HCT116 (cell line): ENCODE measurements at regions not wholly inside any gene's neighbourhood (a gene's known extent, or its start where the extent isn't known, plus 50 kb on each side); places are given as distances from the start of the nearest gene placed in this dataset.

Source experiments
- ATAC-seq: fragments of 200-7000 bp; cut with Tn5 transposase; 2 replicates; pipeline ENCODE4 v1.9.1; 2020; ENCODE audit warnings: mild to moderate bottlenecking, moderate library complexity
- BruUV-seq: library from RNA; stranded (reverse); fragments of 400-500 nt; replicated peaks from 2 replicates; lab custom pipeline; 2021; lab: Mats Ljungman, UMichigan
- CTCF ChIA-PET: fragments of 300-600 bp; sonication (Branson Sonifier 250); formaldehyde crosslinking; loops from one replicate; lab custom pipeline; 2021; ENCODE audit warnings: antibody characterized with exemption; lab: Charles Lee
- POLR2A ChIA-PET: fragments of 300-600, 350-600 bp; sonication (Branson Sonifier 250); formaldehyde crosslinking; loops from one replicate; lab custom pipeline; 2021; ENCODE audit warnings: antibody characterized with exemption; lab: Charles Lee
- RAD21 ChIA-PET, 2 experiments: fragments of 300-600 bp; sonication (Branson Sonifier 250); formaldehyde crosslinking; loops; one replicate each; lab custom pipeline; 2023; ENCODE audit warnings: low total read pairs in 2 of 2; ENCODE audit not compliant: uncharacterized antibody in 2 of 2, unreplicated experiment in 2 of 2, low non-redundant PET in 1 of 2; lab: Charles Lee
- DNase-seq: peaks from one replicate; pipeline ENCODE4 v3.0.0-alpha.2; 2010; ENCODE audit warnings: low read depth, low spot score
- H2AFZ ChIP-seq: fragments of 200-600 bp; shearing (Covaris generic), sonication (generic); 2 replicates; pipeline ENCODE4 v1.6.1; 2017; ENCODE audit warnings: low read depth, mixed run types, mixed read lengths, antibody characterized with exemption, low read length; ENCODE audit not compliant: poor library complexity, severe bottlenecking
- H3K27ac ChIP-seq: 2 replicates; pipeline ENCODE4 v1.5.1; 2012; ENCODE audit warnings: low read depth, low read length
- H3K27me3 ChIP-seq: fragments of 200-600 bp; sonication (generic); 2 replicates; pipeline ENCODE4 v1.6.1; 2016; ENCODE audit warnings: mixed run types, low read length, mixed read lengths; ENCODE audit not compliant: insufficient read depth
- H3K36me3 ChIP-seq, 2 experiments: fragments of 200-500 bp in 1 of 2; fragments of 200-600 bp in 1 of 2; sonication (Bioruptor generic) in 1 of 2; sonication (generic) in 1 of 2; 2 replicates each; pipeline versions ENCODE4 v1.5.1 to v1.6.1; 2014 to 2016; ENCODE audit warnings: low read length in 2 of 2, inconsistent platforms in 1 of 2, mixed read lengths in 1 of 2, mixed run types in 1 of 2; ENCODE audit not compliant: insufficient read depth in 2 of 2, control insufficient read depth in 1 of 2
- H3K4me1 ChIP-seq, 2 experiments: fragments of 200-600 bp in 1 of 2; sonication (generic) in 1 of 2; 2 replicates each; pipeline versions ENCODE4 v1.5.1 to v1.6.1; 2012 to 2017; ENCODE audit warnings: low read length in 2 of 2, inconsistent platforms in 1 of 2, mild to moderate bottlenecking in 1 of 2, mixed read lengths in 1 of 2, mixed run types in 1 of 2, moderate library complexity in 1 of 2; ENCODE audit not compliant: insufficient read depth in 2 of 2, control insufficient read depth in 1 of 2
- H3K4me2 ChIP-seq: fragments of 200-600 bp; sonication (generic); 2 replicates; pipeline ENCODE4 v1.6.1; 2017; ENCODE audit warnings: mixed run types, low read length, mixed read lengths
- H3K4me3 ChIP-seq, 2 experiments: fragments of 200-600 bp in 1 of 2; sonication (generic) in 1 of 2; replicated peaks in 1 of 2; 2 replicates each; pipeline ENCODE4 v1.5.1; 2011 to 2016; ENCODE audit warnings: low read length in 2 of 2, control low read depth in 1 of 2, low read depth in 1 of 2, mild to moderate bottlenecking in 1 of 2, mixed read lengths in 1 of 2, mixed run types in 1 of 2
- H3K79me2 ChIP-seq: fragments of 200-600 bp; sonication (generic); 2 replicates; pipeline ENCODE4 v1.6.1; 2017; ENCODE audit warnings: mild to moderate bottlenecking, mixed run types, low read length, moderate library complexity, mixed read lengths; ENCODE audit not compliant: insufficient read depth
- H3K9ac ChIP-seq: fragments of 200-600 bp; sonication (generic); 2 replicates; pipeline ENCODE4 v1.6.1; 2016; ENCODE audit warnings: low read length, mixed read lengths
- H3K9me2 ChIP-seq: fragments of 200-600 bp; sonication (generic), shearing (Covaris generic); 2 replicates; pipeline ENCODE4 v1.6.1; 2017; ENCODE audit warnings: mixed run types, mild to moderate bottlenecking, moderate library complexity; ENCODE audit not compliant: insufficient read depth
- H3K9me3 ChIP-seq, 2 experiments: fragments of 200-500 bp in 1 of 2; fragments of 200-600 bp in 1 of 2; sonication (Bioruptor generic) in 1 of 2; sonication (generic) in 1 of 2; 2 replicates each; pipeline ENCODE4 v1.6.1; 2014 to 2017; ENCODE audit warnings: low read length in 2 of 2, mixed read lengths in 2 of 2, inconsistent platforms in 1 of 2, low read depth in 1 of 2, mild to moderate bottlenecking in 1 of 2, mixed run types in 1 of 2, moderate library complexity in 1 of 2; ENCODE audit not compliant: control insufficient read depth in 1 of 2, insufficient read depth in 1 of 2
- H4K20me1 ChIP-seq: fragments of 200-600 bp; sonication (generic), shearing (Covaris generic); 2 replicates; pipeline ENCODE4 v1.6.1; 2017; ENCODE audit warnings: mixed run types, mild to moderate bottlenecking, moderate library complexity; ENCODE audit not compliant: insufficient read depth
- CBX3 ChIP-seq: IDR thresholded peaks from 2 replicates; pipeline ENCODE4 v1.6.1; 2012; ENCODE audit warnings: low read depth
- EGR1 ChIP-seq: IDR thresholded peaks from 2 replicates; pipeline ENCODE4 v1.6.1; 2012; ENCODE audit warnings: low read depth
- ELF1 ChIP-seq: IDR thresholded peaks from 2 replicates; pipeline ENCODE4 v1.6.1; 2012; ENCODE audit warnings: low read depth, borderline replicate concordance
- JUND ChIP-seq: IDR thresholded peaks from 2 replicates; pipeline ENCODE4 v1.6.1; 2012
- POLR2AphosphoS5 ChIP-seq: IDR thresholded peaks from 2 replicates; pipeline ENCODE4 v1.6.1; 2011; ENCODE audit warnings: mild to moderate bottlenecking, low read depth, low read length, moderate library complexity
- RAD21 ChIP-seq: IDR thresholded peaks from 2 replicates; pipeline ENCODE4 v1.6.1; 2012; ENCODE audit warnings: low read depth, mild to moderate bottlenecking
- SIN3A ChIP-seq: IDR thresholded peaks from 2 replicates; pipeline ENCODE4 v1.6.1; 2012; ENCODE audit warnings: low read depth
- SRF ChIP-seq: IDR thresholded peaks from 2 replicates; pipeline ENCODE4 v1.6.1; 2012; ENCODE audit warnings: low read depth
- YY1 ChIP-seq: IDR thresholded peaks from 2 replicates; pipeline ENCODE4 v1.6.1; 2011; ENCODE audit warnings: low read length, low read depth, moderate library complexity, mild to moderate bottlenecking; ENCODE audit not compliant: insufficient replicate concordance; ENCODE audit errors: extremely low read depth
- ZFX ChIP-seq: fragments of 450-650 bp; IDR thresholded peaks from 2 replicates; pipeline ENCODE4 v1.6.1; 2017
- ZNF274 ChIP-seq: fragments of 200-500 bp; sonication (Bioruptor generic); IDR thresholded peaks from 2 replicates; pipeline ENCODE4 v1.6.1; 2014; ENCODE audit warnings: mild to moderate bottlenecking, low read depth, low read length, inconsistent platforms
- intact Hi-C: fragments of 100-400 bp; cut with micrococcal nuclease; formaldehyde crosslinking; loops from 2 replicates; pipeline ENCODE4 v1.10.0; 2022
- TF ChIP-seq, protein P1 (sequence below): IDR thresholded peaks from 2 replicates; pipeline ENCODE4 v1.6.1; 2011; ENCODE audit warnings: mild to moderate bottlenecking, low read length, moderate library complexity; ENCODE audit not compliant: insufficient replicate concordance; ENCODE audit errors: extremely low read depth
- TF ChIP-seq, protein P2 (sequence below), 3 experiments: fragments of 200-600 bp in 1 of 3; sonication (generic) in 1 of 3; IDR thresholded peaks in 2 of 3; conservative IDR thresholded peaks in 1 of 3; 2 replicates each; pipeline ENCODE4 v1.5.1; 2012 to 2017; ENCODE audit warnings: low read depth in 2 of 3, low read length in 2 of 3, antibody characterized with exemption in 1 of 3, borderline replicate concordance in 1 of 3, control low read depth in 1 of 3, mild to moderate bottlenecking in 1 of 3, mixed read lengths in 1 of 3, mixed run types in 1 of 3, moderate library complexity in 1 of 3; ENCODE audit not compliant: insufficient read depth in 1 of 3

DNA sequence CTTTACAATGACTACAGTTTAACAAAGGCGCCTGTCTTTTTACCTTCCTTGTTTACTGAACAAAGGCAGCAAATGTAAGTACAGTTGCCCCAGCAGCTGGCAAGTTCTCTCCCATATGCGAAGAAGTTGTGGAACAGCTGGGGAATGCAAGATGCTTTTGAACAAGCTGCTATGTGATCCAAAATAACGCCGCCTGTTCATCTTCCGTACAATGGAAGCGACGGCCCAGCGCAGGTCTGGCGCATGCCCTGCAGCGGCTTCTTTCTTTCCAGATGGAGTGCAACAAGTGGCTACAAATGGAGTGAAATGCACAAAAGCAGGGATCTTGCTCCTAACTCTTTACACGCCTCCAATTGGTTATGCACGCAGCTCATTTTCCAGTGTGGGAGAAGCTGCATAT is 97.0 kb upstream of the SVIL start:
- no peak for DNase-seq
- Histone ChIP-seq H3K9me2 (no peaks in the 10 kb centered on the region), H3K9ac (no peak overlapping the region), H3K4me3 (no peak overlapping the region), H3K27me3 (no peaks in the 10 kb centered on the region), H3K4me1 (peaks cover 0 to 14% of the 10 kb centered on the region in 2 experiments; a peak in 2 of 4 replicates), H3K27ac (no peak overlapping the region), H4K20me1 (no peaks in the 10 kb centered on the region; the same call in 1 of the 2 replicates), H2AFZ (no peak overlapping the region), H3K36me3 (0 out of 4 replicates have a peak, but pooled peaks cover 0 to 3% of the 10 kb centered on the region in 2 experiments), H3K9me3 (no peaks in the 10 kb centered on the region), H3K79me2 (peaks cover 80% of the 10 kb centered on the region), H3K4me2 (no peak overlapping the region)
- no TSS peak for BruUV-seq
- ChIA-PET CTCF (no interaction called here), RAD21 (no interaction called here), POLR2A (no interaction called here)
- ATAC-seq: no peak
- TF ChIP-seq ZFX: no peak
- intact Hi-C loops: loop anchor here (10.0 kb wide), 1 partner anchor 217 kb away; no protein-coding TSS in a partner anchor

DNA sequence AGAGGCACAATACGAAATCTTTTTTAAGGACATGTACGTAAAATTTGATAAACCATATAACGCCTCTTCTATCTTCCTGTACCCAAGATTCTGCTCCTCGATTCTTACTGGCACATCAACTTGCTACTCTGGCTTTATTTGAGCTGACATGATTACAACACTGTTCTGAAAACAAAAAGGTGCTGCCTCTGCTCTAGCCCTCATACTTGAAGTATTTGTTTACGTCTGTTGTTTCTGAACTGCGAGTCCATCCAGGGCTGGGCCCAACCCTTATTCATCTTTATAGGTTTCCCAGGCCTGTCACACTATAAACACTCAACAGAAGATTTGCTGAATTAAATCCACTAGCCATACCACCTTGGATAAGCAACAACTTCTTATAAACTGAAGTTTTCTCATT is 96.2 kb upstream of the SVIL start:
- Histone ChIP-seq H3K27ac (no peak overlapping the region), H3K36me3 (0 out of 4 replicates have a peak, but pooled peaks cover 0 to 3% of the 10 kb centered on the region in 2 experiments), H3K79me2 (peaks cover 85% of the 10 kb centered on the region), H3K9me3 (no peaks in the 10 kb centered on the region), H3K4me3 (no peak overlapping the region), H3K27me3 (no peaks in the 10 kb centered on the region), H2AFZ (no peak overlapping the region), H3K4me2 (no peak overlapping the region), H3K4me1 (peaks cover 0 to 14% of the 10 kb centered on the region in 2 experiments; a peak in 2 of 4 replicates), H3K9ac (no peak overlapping the region), H3K9me2 (no peaks in the 10 kb centered on the region), H4K20me1 (no peaks in the 10 kb centered on the region; the same call in 1 of the 2 replicates)
- DNase-seq (no peak), ATAC-seq (no peak)
- CTCF ChIA-PET: no interaction called here
- intact Hi-C loops: loop anchor here (10.0 kb wide), 1 partner anchor 216 kb away; no protein-coding TSS in a partner anchor
- POLR2A ChIA-PET: no interaction called here
- RAD21 ChIA-PET: no interaction called here
- no TSS peak for BruUV-seq
- TF ChIP-seq, protein P1, sequence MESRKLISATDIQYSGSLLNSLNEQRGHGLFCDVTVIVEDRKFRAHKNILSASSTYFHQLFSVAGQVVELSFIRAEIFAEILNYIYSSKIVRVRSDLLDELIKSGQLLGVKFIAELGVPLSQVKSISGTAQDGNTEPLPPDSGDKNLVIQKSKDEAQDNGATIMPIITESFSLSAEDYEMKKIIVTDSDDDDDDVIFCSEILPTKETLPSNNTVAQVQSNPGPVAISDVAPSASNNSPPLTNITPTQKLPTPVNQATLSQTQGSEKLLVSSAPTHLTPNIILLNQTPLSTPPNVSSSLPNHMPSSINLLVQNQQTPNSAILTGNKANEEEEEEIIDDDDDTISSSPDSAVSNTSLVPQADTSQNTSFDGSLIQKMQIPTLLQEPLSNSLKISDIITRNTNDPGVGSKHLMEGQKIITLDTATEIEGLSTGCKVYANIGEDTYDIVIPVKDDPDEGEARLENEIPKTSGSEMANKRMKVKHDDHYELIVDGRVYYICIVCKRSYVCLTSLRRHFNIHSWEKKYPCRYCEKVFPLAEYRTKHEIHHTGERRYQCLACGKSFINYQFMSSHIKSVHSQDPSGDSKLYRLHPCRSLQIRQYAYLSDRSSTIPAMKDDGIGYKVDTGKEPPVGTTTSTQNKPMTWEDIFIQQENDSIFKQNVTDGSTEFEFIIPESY: no peak
- TF ChIP-seq POLR2AphosphoS5: no peak
- no peak for TF ChIP-seq YY1
- TF ChIP-seq EGR1: no peak
- no peak for TF ChIP-seq RAD21
- no peak for TF ChIP-seq SIN3A
- no peak for TF ChIP-seq JUND
- no peak for TF ChIP-seq CBX3
- TF ChIP-seq SRF: no peak
- no peak for TF ChIP-seq ELF1
- no peak for TF ChIP-seq ZNF274
- TF ChIP-seq, protein P2, sequence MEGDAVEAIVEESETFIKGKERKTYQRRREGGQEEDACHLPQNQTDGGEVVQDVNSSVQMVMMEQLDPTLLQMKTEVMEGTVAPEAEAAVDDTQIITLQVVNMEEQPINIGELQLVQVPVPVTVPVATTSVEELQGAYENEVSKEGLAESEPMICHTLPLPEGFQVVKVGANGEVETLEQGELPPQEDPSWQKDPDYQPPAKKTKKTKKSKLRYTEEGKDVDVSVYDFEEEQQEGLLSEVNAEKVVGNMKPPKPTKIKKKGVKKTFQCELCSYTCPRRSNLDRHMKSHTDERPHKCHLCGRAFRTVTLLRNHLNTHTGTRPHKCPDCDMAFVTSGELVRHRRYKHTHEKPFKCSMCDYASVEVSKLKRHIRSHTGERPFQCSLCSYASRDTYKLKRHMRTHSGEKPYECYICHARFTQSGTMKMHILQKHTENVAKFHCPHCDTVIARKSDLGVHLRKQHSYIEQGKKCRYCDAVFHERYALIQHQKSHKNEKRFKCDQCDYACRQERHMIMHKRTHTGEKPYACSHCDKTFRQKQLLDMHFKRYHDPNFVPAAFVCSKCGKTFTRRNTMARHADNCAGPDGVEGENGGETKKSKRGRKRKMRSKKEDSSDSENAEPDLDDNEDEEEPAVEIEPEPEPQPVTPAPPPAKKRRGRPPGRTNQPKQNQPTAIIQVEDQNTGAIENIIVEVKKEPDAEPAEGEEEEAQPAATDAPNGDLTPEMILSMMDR (IDR thresholded peaks at IDR 0.05 in 2 of 3, conservative IDR thresholded peaks at IDR 0.05 in 1 of 3; ENCODE audit: borderline replicate concordance in 1 of 3, insufficient read depth in 1 of 3, low read depth in 2 of 3, low read length in 2 of 3): no peak
